Gastrocnemius medialis (tissue), 4 donors: ENCODE measurements at regions not wholly inside any gene's neighbourhood (a gene's known extent, or its start where the extent isn't known, plus 50 kb on each side); places are given as distances from the start of the nearest gene placed in this dataset.
A peak's percentile ranks its signal among the peaks of the same experiment; 100 is the strongest.

ENCODE experiments used
- ATAC-seq, 2 donors: fragments of 150-250 bp; one replicate each; pipeline ENCODE4 v1.9.1; 2016
- DNase-seq, 2 donors: peaks; one replicate each; pipeline ENCODE4 v3.0.0-alpha.2; 2019
- H3K27ac ChIP-seq, 4 donors: fragments of 200-600 bp; sonication (generic); 1 replicate in 1 of 4; 2 replicates in 3 of 4; pipeline ENCODE4 v1.5.1; 2016 to 2018; ENCODE audit warnings: mild to moderate bottlenecking in 2 of 4, moderate library complexity in 1 of 4
- H3K27me3 ChIP-seq, 3 donors: fragments of 200-600 bp; sonication (generic) in 2 of 3; 1 replicate in 1 of 3; 2 replicates in 2 of 3; pipeline versions ENCODE4 v1.5.1 to v1.6.0; 2016 to 2019; ENCODE audit warnings: mild to moderate bottlenecking in 1 of 3, moderate library complexity in 1 of 3
- H3K36me3 ChIP-seq, 2 donors: fragments of 200-600 bp; sonication (generic) in 1 of 2; one replicate each; pipeline ENCODE4 v1.5.1; 2017 to 2018
- H3K4me1 ChIP-seq, 2 donors: fragments of 200-600 bp; sonication (generic) in 1 of 2; one replicate each; pipeline ENCODE4 v1.5.1; 2016 to 2017; ENCODE audit warnings: mild to moderate bottlenecking in 2 of 2
- H3K4me3 ChIP-seq, 4 donors: fragments of 200-600 bp; sonication (generic) in 3 of 4; 1 replicate in 1 of 4; 2 replicates in 3 of 4; pipeline ENCODE4 v1.5.1; 2016 to 2019; ENCODE audit warnings: mild to moderate bottlenecking in 2 of 4
- H3K9me3 ChIP-seq, 3 donors: fragments of 200-600 bp; sonication (generic) in 2 of 3; 1 replicate in 1 of 3; 2 replicates in 2 of 3; pipeline ENCODE4 v1.5.1; 2016 to 2019
- CTCF ChIP-seq, 5 experiments: fragments of 450-650 bp in 3 of 5; fragments of 200-600 bp in 2 of 5; sonication (generic) in 2 of 5; IDR thresholded peaks in 4 of 5; conservative IDR thresholded peaks in 1 of 5; 1 replicate in 4 of 5; 2 replicates in 1 of 5; pipeline ENCODE4 v1.5.1; 2016 to 2019; ENCODE audit warnings: antibody characterized with exemption in 5 of 5, mild to moderate bottlenecking in 3 of 5, moderate library complexity in 3 of 5
- POLR2A ChIP-seq, 2 donors: fragments of 450-650 bp; IDR thresholded peaks; one replicate each; pipeline ENCODE4 v1.6.1; 2017; ENCODE audit warnings: antibody characterized with exemption in 2 of 2, mild to moderate bottlenecking in 2 of 2, moderate library complexity in 2 of 2
- in situ Hi-C, 4 donors: fragments of 200-750 bp; cut with MboI; loops; one replicate each; pipeline versions ENCODE4 v1.15.0 to v1.8.0; 2017; ENCODE audit warnings: low sequenced_read_pairs in 4 of 4
- intact Hi-C: fragments of 100-400 bp; cut with DNase I; formaldehyde crosslinking; loops from one replicate; pipeline ENCODE4 v1.15.1; 2023; ENCODE audit warnings: low total_unique reads

- Histone ChIP-seq H3K36me3 (no peaks in the 10 kb centered on the region), H3K27ac (peak overlapping the region; percentile 3 to 55 (median 49)), H3K27me3 (no peaks in the 10 kb centered on the region), H3K4me3 (no peak overlapping the region), H3K4me1 (peaks cover 0 to 4% of the 10 kb centered on the region in 2 donors), H3K9me3 (no peaks in the 10 kb centered on the region)
- intact Hi-C loops (loop anchor here (10.0 kb wide), 1 partner anchor 569 kb away; the partner anchor contains the start of gene CXCL12), in situ Hi-C loops (no loop called here)
- TF ChIP-seq POLR2A (IDR thresholded peaks at IDR 0.05), result no peak
- TF ChIP-seq CTCF (IDR thresholded peaks at IDR 0.05 in 4 of 5, conservative IDR thresholded peaks at IDR 0.05 in 1 of 5), result no peak
- ATAC-seq, result no peak
- no peak for DNase-seq
Observed at GRCh38 chr10:43815181-43815885, 166.7 kb upstream of the ZNF32 start.

- TF ChIP-seq POLR2A (IDR thresholded peaks at IDR 0.05) (no peak), CTCF (IDR thresholded peaks at IDR 0.05 in 4 of 5, conservative IDR thresholded peaks at IDR 0.05 in 1 of 5) (no peak)
- H3K27me3 ChIP-seq, result no peaks in the 10 kb centered on the region
- no peak overlapping the region for H3K27ac ChIP-seq
- no peak for DNase-seq
- H3K4me1 ChIP-seq, result peaks cover 0 to 4% of the 10 kb centered on the region in 2 donors
- in situ Hi-C loops, result no loop called here
- no peak overlapping the region for H3K4me3 ChIP-seq
- no peak for ATAC-seq
- intact Hi-C loops, result loop anchor here (10.0 kb wide), 1 partner anchor 570 kb away; the partner anchor contains the start of gene CXCL12
- no peaks in the 10 kb centered on the region for H3K36me3 ChIP-seq
- H3K9me3 ChIP-seq, result no peaks in the 10 kb centered on the region
Observed at GRCh38 chr10:43814663-43815062, 166.0 kb upstream of the ZNF32 start.

- intact Hi-C loops, result loop anchor here (10.0 kb wide), 1 partner anchor 573 kb away; the partner anchor contains the start of gene CXCL12
- H3K4me1 ChIP-seq, result peaks cover 0 to 3% of the 10 kb centered on the region in 2 donors
- ATAC-seq, result no peak
Observed at GRCh38 chr10:43811871-43812270, 163.2 kb upstream of the ZNF32 start.

GRCh38 chr10:43809211-43809930, 160.7 kb upstream of the ZNF32 start:
- ATAC-seq, result no peak
- no peak for DNase-seq
- in situ Hi-C loops, result no loop called here
- Histone ChIP-seq H3K9me3 (no peaks in the 10 kb centered on the region), H3K27ac (peak overlapping the region in 2 of 4 donors; percentile 20 to 36), H3K4me1 (no peaks in the 10 kb centered on the region), H3K4me3 (no peak overlapping the region), H3K27me3 (no peaks in the 10 kb centered on the region), H3K36me3 (no peaks in the 10 kb centered on the region)
- intact Hi-C loops, result no loop called here
- no peak for TF ChIP-seq POLR2A (IDR thresholded peaks at IDR 0.05)
- TF ChIP-seq CTCF (IDR thresholded peaks at IDR 0.05 in 4 of 5, conservative IDR thresholded peaks at IDR 0.05 in 1 of 5), result no peak

More at GRCh38 chr10:43811871-43812270, 163.2 kb upstream of the ZNF32 start:
- Histone ChIP-seq H3K4me3 (no peak overlapping the region), H3K36me3 (no peaks in the 10 kb centered on the region), H3K27ac (no peak overlapping the region), H3K27me3 (no peaks in the 10 kb centered on the region), H3K9me3 (no peaks in the 10 kb centered on the region)
- in situ Hi-C loops, result no loop called here
- no peak for DNase-seq
- TF ChIP-seq POLR2A (IDR thresholded peaks at IDR 0.05), result no peak
- TF ChIP-seq CTCF (IDR thresholded peaks at IDR 0.05 in 4 of 5, conservative IDR thresholded peaks at IDR 0.05 in 1 of 5), result no peak
